Neural cell (in vitro differentiated cells): ENCODE measurements at regions not wholly inside any gene's neighbourhood (a gene's known extent, or its start where the extent isn't known, plus 50 kb on each side); places are given as distances from the start of the nearest gene placed in this dataset.

Experiments
- H2AFZ ChIP-seq: fragments of 200-600, 300-800 bp; sonication (generic), shearing (Covaris generic); 2 replicates; pipeline ENCODE4 v1.6.0; 2014; ENCODE audit warnings: low read depth, mild to moderate bottlenecking, antibody characterized with exemption, low read length, moderate library complexity
- H3F3A ChIP-seq: fragments of 200-600 bp; shearing (Covaris generic); 2 replicates; pipeline ENCODE4 v1.6.1; 2016; ENCODE audit warnings: mild to moderate bottlenecking, moderate library complexity, mixed read lengths, antibody characterized with exemption, low read length; ENCODE audit not compliant: insufficient read depth, poor library complexity, severe bottlenecking
- H3K27ac ChIP-seq: fragments of 200-600, 300-800 bp; sonication (generic), shearing (Covaris generic); 2 replicates; pipeline ENCODE4 v1.5.1; 2014; ENCODE audit warnings: mild to moderate bottlenecking, low read length, moderate library complexity
- H3K27me3 ChIP-seq: fragments of 300-800, 200-600 bp; sonication (generic), shearing (Covaris generic); 2 replicates; pipeline ENCODE4 v1.6.0; 2014; ENCODE audit warnings: mild to moderate bottlenecking, low read depth, low read length, moderate library complexity; ENCODE audit not compliant: insufficient read depth
- H3K36me3 ChIP-seq: fragments of 300-800, 200-600 bp; sonication (generic), shearing (Covaris generic); 2 replicates; pipeline ENCODE4 v1.5.1; 2014; ENCODE audit warnings: mild to moderate bottlenecking, antibody characterized with exemption, low read length, moderate library complexity; ENCODE audit not compliant: insufficient read depth
- H3K4me2 ChIP-seq: fragments of 300-800, 200-600 bp; sonication (generic), shearing (Covaris generic); 2 replicates; pipeline ENCODE4 v1.6.0; 2014; ENCODE audit warnings: mild to moderate bottlenecking, low read length
- H3K4me3 ChIP-seq: fragments of 300-800, 200-600 bp; sonication (generic), shearing (Covaris generic); 2 replicates; pipeline ENCODE4 v1.5.1; 2014; ENCODE audit warnings: mild to moderate bottlenecking, low read length, moderate library complexity
- H3K79me2 ChIP-seq: fragments of 200-600 bp; shearing (Covaris generic); replicated peaks from 2 replicates; pipeline ENCODE4 v1.6.0; 2014; ENCODE audit warnings: mild to moderate bottlenecking, low read length, moderate library complexity; ENCODE audit not compliant: insufficient read depth
- H3K9ac ChIP-seq: fragments of 300-800, 200-600 bp; sonication (generic), shearing (Covaris generic); 2 replicates; pipeline ENCODE4 v1.6.1; 2016; ENCODE audit warnings: mild to moderate bottlenecking, low read length, mixed read lengths
- H3K9me2 ChIP-seq: fragments of 200-600 bp; shearing (Covaris generic); 2 replicates; pipeline ENCODE4 v1.6.1; 2016; ENCODE audit warnings: mild to moderate bottlenecking, low read length, mixed read lengths; ENCODE audit not compliant: insufficient read depth
- H3K9me3 ChIP-seq: fragments of 200-600, 300-800 bp; sonication (generic), shearing (Covaris generic); 2 replicates; pipeline ENCODE4 v1.6.1; 2016; ENCODE audit warnings: mild to moderate bottlenecking, mixed run types, low read length, moderate library complexity, mixed read lengths
- H4K20me1 ChIP-seq: fragments of 200-600 bp; shearing (Covaris generic); 2 replicates; pipeline ENCODE4 v1.6.1; 2016; ENCODE audit warnings: mild to moderate bottlenecking, mixed run types; ENCODE audit not compliant: insufficient read depth
- CTCF ChIP-seq: fragments of 450-650 bp; IDR thresholded peaks from 2 replicates; pipeline ENCODE4 v1.5.1; 2014; ENCODE audit warnings: antibody characterized with exemption, mild to moderate bottlenecking, moderate library complexity; ENCODE audit not compliant: poor library complexity, severe bottlenecking
- EP300 ChIP-seq: fragments of 450-650 bp; conservative IDR thresholded peaks from 2 replicates; pipeline ENCODE4 v1.6.1; 2014; ENCODE audit warnings: antibody characterized with exemption, mild to moderate bottlenecking, moderate library complexity; ENCODE audit not compliant: poor library complexity, severe bottlenecking
- EZH2 ChIP-seq: fragments of 200-600, 300-800 bp; shearing (Covaris generic), sonication (generic); IDR thresholded peaks from 2 replicates; pipeline ENCODE4 v1.6.1; 2014; ENCODE audit warnings: antibody characterized with exemption, low read length, borderline replicate concordance, mild to moderate bottlenecking; ENCODE audit not compliant: insufficient read depth, poor library complexity, severe bottlenecking
- MXI1 ChIP-seq: fragments of 450-650 bp; conservative IDR thresholded peaks from 2 replicates; pipeline ENCODE4 v1.6.1; 2014; ENCODE audit warnings: antibody characterized with exemption, mild to moderate bottlenecking; ENCODE audit not compliant: poor library complexity, severe bottlenecking
- POLR2AphosphoS5 ChIP-seq: IDR thresholded peaks from 2 replicates; pipeline ENCODE4 v1.6.1; 2012
- RAD21 ChIP-seq: fragments of 450-650 bp; conservative IDR thresholded peaks from 2 replicates; pipeline ENCODE4 v1.6.1; 2014; ENCODE audit warnings: antibody characterized with exemption, mild to moderate bottlenecking, moderate library complexity
- SMC3 ChIP-seq: fragments of 450-650 bp; conservative IDR thresholded peaks from 2 replicates; pipeline ENCODE4 v1.6.1; 2014; ENCODE audit warnings: antibody characterized with exemption, mild to moderate bottlenecking, moderate library complexity; ENCODE audit not compliant: poor library complexity
- TAF1 ChIP-seq: IDR thresholded peaks from 2 replicates; pipeline ENCODE4 v1.6.1; 2012; ENCODE audit warnings: low read depth
- TF ChIP-seq, protein P1 (sequence below): IDR thresholded peaks from 2 replicates; pipeline ENCODE4 v1.6.1; 2012; ENCODE audit warnings: borderline replicate concordance

DNA sequence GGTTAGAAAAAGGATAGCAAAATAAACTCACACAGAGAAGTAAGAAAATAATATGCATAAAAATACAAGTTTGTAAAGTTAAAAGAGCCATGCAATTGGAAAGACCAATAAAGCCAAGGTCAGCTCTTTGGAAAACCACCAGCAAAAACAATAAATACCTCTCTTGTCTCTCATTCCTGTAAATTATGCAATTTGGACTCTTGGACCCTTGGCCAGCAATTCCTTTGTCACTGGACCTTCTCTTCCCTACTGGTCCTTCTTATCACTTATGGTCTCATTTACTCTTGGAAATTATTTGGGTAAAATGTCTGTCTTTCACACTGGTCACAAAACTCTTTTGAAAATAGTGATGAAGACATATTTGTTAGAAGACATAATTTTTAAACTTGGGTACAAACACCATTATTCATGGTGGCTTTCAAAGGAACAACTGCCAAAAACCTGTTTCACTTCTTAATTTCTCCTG, 379.5 kb downstream of the TMEM232 start:
- Histone ChIP-seq H3K27ac (no peak overlapping the region), H3K79me2 (no peaks in the 10 kb centered on the region), H4K20me1 (no peaks in the 10 kb centered on the region), H3K9me2 (no peaks in the 10 kb centered on the region), H3K9me3 (no peaks in the 10 kb centered on the region), H3K4me3 (no peak overlapping the region), H3K4me2 (no peak overlapping the region), H3K9ac (no peak overlapping the region), H3K27me3 (no peaks in the 10 kb centered on the region), H3F3A (no peaks in the 10 kb centered on the region), H2AFZ (no peak overlapping the region), H3K36me3 (no peaks in the 10 kb centered on the region)
- TF ChIP-seq, protein P1, sequence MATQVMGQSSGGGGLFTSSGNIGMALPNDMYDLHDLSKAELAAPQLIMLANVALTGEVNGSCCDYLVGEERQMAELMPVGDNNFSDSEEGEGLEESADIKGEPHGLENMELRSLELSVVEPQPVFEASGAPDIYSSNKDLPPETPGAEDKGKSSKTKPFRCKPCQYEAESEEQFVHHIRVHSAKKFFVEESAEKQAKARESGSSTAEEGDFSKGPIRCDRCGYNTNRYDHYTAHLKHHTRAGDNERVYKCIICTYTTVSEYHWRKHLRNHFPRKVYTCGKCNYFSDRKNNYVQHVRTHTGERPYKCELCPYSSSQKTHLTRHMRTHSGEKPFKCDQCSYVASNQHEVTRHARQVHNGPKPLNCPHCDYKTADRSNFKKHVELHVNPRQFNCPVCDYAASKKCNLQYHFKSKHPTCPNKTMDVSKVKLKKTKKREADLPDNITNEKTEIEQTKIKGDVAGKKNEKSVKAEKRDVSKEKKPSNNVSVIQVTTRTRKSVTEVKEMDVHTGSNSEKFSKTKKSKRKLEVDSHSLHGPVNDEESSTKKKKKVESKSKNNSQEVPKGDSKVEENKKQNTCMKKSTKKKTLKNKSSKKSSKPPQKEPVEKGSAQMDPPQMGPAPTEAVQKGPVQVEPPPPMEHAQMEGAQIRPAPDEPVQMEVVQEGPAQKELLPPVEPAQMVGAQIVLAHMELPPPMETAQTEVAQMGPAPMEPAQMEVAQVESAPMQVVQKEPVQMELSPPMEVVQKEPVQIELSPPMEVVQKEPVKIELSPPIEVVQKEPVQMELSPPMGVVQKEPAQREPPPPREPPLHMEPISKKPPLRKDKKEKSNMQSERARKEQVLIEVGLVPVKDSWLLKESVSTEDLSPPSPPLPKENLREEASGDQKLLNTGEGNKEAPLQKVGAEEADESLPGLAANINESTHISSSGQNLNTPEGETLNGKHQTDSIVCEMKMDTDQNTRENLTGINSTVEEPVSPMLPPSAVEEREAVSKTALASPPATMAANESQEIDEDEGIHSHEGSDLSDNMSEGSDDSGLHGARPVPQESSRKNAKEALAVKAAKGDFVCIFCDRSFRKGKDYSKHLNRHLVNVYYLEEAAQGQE, result no peak
- TF ChIP-seq EZH2, result no peak
- TF ChIP-seq RAD21, result no peak
- no peak for TF ChIP-seq MXI1

DNA sequence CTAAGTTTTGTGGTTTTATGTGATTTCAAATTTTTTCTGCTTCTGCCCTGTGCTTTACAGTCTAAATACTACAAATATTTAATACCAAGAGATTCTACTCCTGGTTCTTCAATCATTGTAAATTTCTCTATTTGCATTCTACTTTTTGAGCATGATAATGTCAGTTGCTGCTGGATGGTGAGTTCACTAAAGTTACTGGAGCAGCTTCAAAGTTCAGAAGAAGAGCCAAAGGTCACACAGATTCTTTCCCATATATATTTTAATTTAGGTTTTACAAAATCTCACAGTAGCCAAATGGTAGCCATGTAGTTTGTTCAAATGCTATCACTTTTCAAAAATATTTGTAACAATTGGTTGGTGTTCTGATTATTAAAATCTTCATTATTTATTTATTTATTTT, 378.7 kb downstream of the TMEM232 start:
- no peaks in the 10 kb centered on the region for H4K20me1 ChIP-seq
- no peaks in the 10 kb centered on the region for H3K9me3 ChIP-seq
- TF ChIP-seq POLR2AphosphoS5, result no peak
- TF ChIP-seq EP300, result no peak
- no peak for TF ChIP-seq SMC3
- no peak for TF ChIP-seq EZH2
- TF ChIP-seq, protein P1, result no peak
- no peak for TF ChIP-seq CTCF
- TF ChIP-seq RAD21, result no peak
- no peak for TF ChIP-seq MXI1
- TF ChIP-seq TAF1, result no peak
- H3K9me2 ChIP-seq, result no peaks in the 10 kb centered on the region
- no peak overlapping the region for H2AFZ ChIP-seq
- H3K36me3 ChIP-seq, result no peaks in the 10 kb centered on the region
- H3K4me2 ChIP-seq, result no peak overlapping the region
- H3K4me3 ChIP-seq, result no peak overlapping the region
- no peak overlapping the region for H3K9ac ChIP-seq
- no peaks in the 10 kb centered on the region for H3F3A ChIP-seq
- no peak overlapping the region for H3K27ac ChIP-seq
- no peaks in the 10 kb centered on the region for H3K79me2 ChIP-seq
- no peaks in the 10 kb centered on the region for H3K27me3 ChIP-seq
